ENCODE measurements at regions not wholly inside any gene's neighbourhood (a gene's known extent, or its start where the extent isn't known, plus 50 kb on each side); places are given as distances from the start of the nearest gene placed in this dataset.

GRCh38 chr5:86152988-86153560 lies 464.7 kb upstream of the COX7C start:
- TF ChIP-seq FOXM1 (IDR thresholded peaks at IDR 0.05; ENCODE audit: low read depth) (no peak), FOXM1 (CRISPR knock-in tag; IDR thresholded peaks at IDR 0.05; ENCODE audit: low read depth) (no peak), CTCF (IDR thresholded peaks at IDR 0.05 in 2 of 3, conservative IDR thresholded peaks at IDR 0.05 in 1 of 3; ENCODE audit: insufficient read depth in 2 of 3, low read depth in 1 of 3, low read length in 3 of 3) (no peak), SREBF2 (CRISPR knock-in tag; IDR thresholded peaks at IDR 0.05) (no peak), KAT7 (CRISPR knock-in tag; IDR thresholded peaks at IDR 0.05; ENCODE audit: borderline replicate concordance) (no peak), LEF1 (IDR thresholded peaks at IDR 0.05) (no peak), JUNB (CRISPR knock-in tag; conservative IDR thresholded peaks at IDR 0.05) (no peak), ZNF274 (IDR thresholded peaks at IDR 0.05; ENCODE audit: borderline replicate concordance, low read depth, low read length) (no peak), POLR2A (conservative IDR thresholded peaks at IDR 0.05) (no peak), CBX5 (IDR thresholded peaks at IDR 0.05; ENCODE audit: borderline replicate concordance, low read depth) (no peak), POLR2H (tag; IDR thresholded peaks at IDR 0.05; ENCODE audit: low read depth) (no peak)
- TF ChIP-seq, protein P1, sequence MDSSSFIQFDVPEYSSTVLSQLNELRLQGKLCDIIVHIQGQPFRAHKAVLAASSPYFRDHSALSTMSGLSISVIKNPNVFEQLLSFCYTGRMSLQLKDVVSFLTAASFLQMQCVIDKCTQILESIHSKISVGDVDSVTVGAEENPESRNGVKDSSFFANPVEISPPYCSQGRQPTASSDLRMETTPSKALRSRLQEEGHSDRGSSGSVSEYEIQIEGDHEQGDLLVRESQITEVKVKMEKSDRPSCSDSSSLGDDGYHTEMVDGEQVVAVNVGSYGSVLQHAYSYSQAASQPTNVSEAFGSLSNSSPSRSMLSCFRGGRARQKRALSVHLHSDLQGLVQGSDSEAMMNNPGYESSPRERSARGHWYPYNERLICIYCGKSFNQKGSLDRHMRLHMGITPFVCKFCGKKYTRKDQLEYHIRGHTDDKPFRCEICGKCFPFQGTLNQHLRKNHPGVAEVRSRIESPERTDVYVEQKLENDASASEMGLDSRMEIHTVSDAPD (CRISPR knock-in tag; IDR thresholded peaks at IDR 0.05), result no peak
